Skeletal muscle tissue (tissue), 3 donors: ENCODE measurements at regions not wholly inside any gene's neighbourhood (a gene's known extent, or its start where the extent isn't known, plus 50 kb on each side); places are given as distances from the start of the nearest gene placed in this dataset.

Experiments
- H3K27ac ChIP-seq: one replicate; pipeline ENCODE4 v1.7.0; 2013; ENCODE audit warnings: mild to moderate bottlenecking, low read depth, low read length, inconsistent platforms
- H3K27me3 ChIP-seq, 3 donors: one replicate each; pipeline ENCODE4 v1.7.0; 2013; ENCODE audit warnings: low read length in 3 of 3; ENCODE audit not compliant: control insufficient read depth in 3 of 3, insufficient read depth in 3 of 3
- H3K36me3 ChIP-seq, 3 donors: one replicate each; pipeline ENCODE4 v1.7.0; 2013; ENCODE audit warnings: low read length in 3 of 3; ENCODE audit not compliant: control insufficient read depth in 3 of 3, insufficient read depth in 3 of 3
- H3K4me1 ChIP-seq, 3 donors: one replicate each; pipeline ENCODE4 v1.7.0; 2013; ENCODE audit warnings: low read length in 3 of 3, mild to moderate bottlenecking in 3 of 3; ENCODE audit not compliant: control insufficient read depth in 3 of 3, insufficient read depth in 3 of 3
- H3K4me3 ChIP-seq, 3 donors: one replicate each; pipeline ENCODE4 v1.7.0; 2013; ENCODE audit warnings: low read length in 3 of 3
- H3K9ac ChIP-seq, 3 donors: one replicate each; pipeline ENCODE4 v1.7.0; 2013; ENCODE audit warnings: low read length in 3 of 3, mild to moderate bottlenecking in 3 of 3, moderate library complexity in 2 of 3, low read depth in 1 of 3
- H3K9me3 ChIP-seq, 3 donors: one replicate each; pipeline ENCODE4 v1.7.0; 2013; ENCODE audit warnings: low read length in 3 of 3; ENCODE audit not compliant: control insufficient read depth in 3 of 3
- donor health status: Osteomylitis.

- Histone ChIP-seq H3K9ac (no peak overlapping the region), H3K4me1 (no peaks in the 10 kb centered on the region), H3K4me3 (no peak overlapping the region), H3K27me3 (no peaks in the 10 kb centered on the region), H3K27ac (no peak overlapping the region), H3K9me3 (no peaks in the 10 kb centered on the region), H3K36me3 (no peaks in the 10 kb centered on the region)
Observed at GRCh38 chrX:125758819-125759218, 407.3 kb downstream of the DCAF12L2 start.

DNA sequence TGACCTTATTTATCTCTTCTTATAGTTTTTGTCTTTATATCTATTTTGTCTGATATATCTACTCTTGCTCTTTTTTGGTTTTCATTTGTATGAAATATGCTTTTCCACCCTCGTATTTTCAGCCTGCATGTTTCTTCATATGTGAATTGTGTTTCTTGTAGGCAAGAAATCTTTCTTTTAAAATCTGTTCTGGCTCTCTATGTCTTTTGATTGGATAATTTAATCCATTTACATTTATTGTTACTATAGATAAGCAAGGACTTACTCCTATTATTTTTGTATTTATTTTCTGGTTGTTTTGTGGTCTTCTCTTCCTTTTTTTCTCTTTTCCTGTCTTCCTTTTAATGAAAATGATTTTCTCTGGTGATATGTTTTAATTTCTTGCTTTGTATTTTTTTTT, 403.1 kb downstream of the DCAF12L2 start:
- Histone ChIP-seq H3K27ac (no peak overlapping the region), H3K9ac (no peak overlapping the region), H3K9me3 (peaks cover 0 to 3% (median 0%) of the 10 kb centered on the region in 3 donors), H3K4me3 (no peak overlapping the region), H3K36me3 (no peaks in the 10 kb centered on the region), H3K27me3 (no peaks in the 10 kb centered on the region), H3K4me1 (no peaks in the 10 kb centered on the region)

GRCh38 chrX:125765347-125765746, 400.7 kb downstream of the DCAF12L2 start:
- H3K9me3 ChIP-seq, result peaks cover 0 to 3% (median 0%) of the 10 kb centered on the region in 3 donors
- no peak overlapping the region for H3K4me3 ChIP-seq
- no peaks in the 10 kb centered on the region for H3K36me3 ChIP-seq
- H3K27ac ChIP-seq, result no peak overlapping the region
- no peaks in the 10 kb centered on the region for H3K4me1 ChIP-seq
- H3K27me3 ChIP-seq, result no peaks in the 10 kb centered on the region
- H3K9ac ChIP-seq, result no peak overlapping the region

- Histone ChIP-seq H3K9ac (no peak overlapping the region), H3K27ac (no peak overlapping the region), H3K36me3 (no peaks in the 10 kb centered on the region), H3K4me1 (no peaks in the 10 kb centered on the region), H3K9me3 (peaks cover 0 to 3% (median 0%) of the 10 kb centered on the region in 3 donors), H3K27me3 (no peaks in the 10 kb centered on the region), H3K4me3 (no peak overlapping the region)
Observed at GRCh38 chrX:125769628-125770027, 396.5 kb downstream of the DCAF12L2 start.

DNA sequence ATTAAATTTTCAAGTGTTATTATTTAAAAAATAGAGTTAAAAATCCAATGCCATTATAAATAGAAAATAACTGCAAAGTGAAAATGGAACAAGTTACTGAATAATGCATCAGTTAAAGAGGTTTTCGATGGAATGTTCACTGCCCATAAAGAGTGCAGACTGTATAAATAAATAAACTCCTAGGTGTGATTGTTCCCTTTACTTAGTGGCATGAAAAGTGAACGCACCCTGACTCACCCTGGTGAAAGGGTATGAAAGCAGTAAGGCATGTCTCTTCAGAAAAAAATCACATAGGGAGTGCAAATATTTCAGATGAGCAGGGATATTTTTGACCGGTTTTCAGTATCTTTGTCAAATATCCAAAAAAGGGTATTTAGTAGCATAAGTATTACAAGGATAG, 387.8 kb downstream of the DCAF12L2 start:
- H3K27me3 ChIP-seq, result no peaks in the 10 kb centered on the region
- no peaks in the 10 kb centered on the region for H3K4me1 ChIP-seq
- no peak overlapping the region for H3K4me3 ChIP-seq
- H3K9ac ChIP-seq, result no peak overlapping the region
- no peaks in the 10 kb centered on the region for H3K36me3 ChIP-seq
- no peaks in the 10 kb centered on the region for H3K9me3 ChIP-seq
- H3K27ac ChIP-seq, result no peak overlapping the region

GRCh38 chrX:125782184-125782583, 383.9 kb downstream of the DCAF12L2 start:
- Histone ChIP-seq H3K9me3 (no peaks in the 10 kb centered on the region), H3K27me3 (no peaks in the 10 kb centered on the region), H3K36me3 (no peaks in the 10 kb centered on the region), H3K4me3 (no peak overlapping the region), H3K4me1 (no peaks in the 10 kb centered on the region), H3K9ac (no peak overlapping the region), H3K27ac (no peak overlapping the region)

- no peak overlapping the region for H3K9ac ChIP-seq
- no peaks in the 10 kb centered on the region for H3K36me3 ChIP-seq
- H3K4me3 ChIP-seq, result no peak overlapping the region
- H3K9me3 ChIP-seq, result no peaks in the 10 kb centered on the region
- no peaks in the 10 kb centered on the region for H3K27me3 ChIP-seq
- H3K4me1 ChIP-seq, result no peaks in the 10 kb centered on the region
- no peak overlapping the region for H3K27ac ChIP-seq
Observed at GRCh38 chrX:125786316-125786715, 379.8 kb downstream of the DCAF12L2 start.

DNA sequence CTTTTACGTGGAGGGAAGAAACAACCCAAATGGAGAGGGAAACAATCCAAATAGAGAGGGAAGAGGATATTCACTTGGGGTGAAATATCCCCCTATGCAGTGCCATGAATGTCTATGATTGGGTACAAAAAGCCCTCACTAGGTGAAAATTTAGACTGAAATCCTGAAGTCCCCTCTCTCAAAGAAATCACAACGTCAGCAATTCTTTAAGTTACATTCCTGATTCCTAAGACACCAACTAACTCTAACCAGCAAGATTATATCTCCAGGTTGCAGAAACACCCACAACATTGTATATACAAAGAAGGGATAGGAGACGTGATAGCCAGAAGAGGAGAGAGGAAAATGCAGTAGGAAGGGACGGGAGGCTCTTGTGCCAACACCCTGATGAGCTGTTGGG, 374.3 kb downstream of the DCAF12L2 start:
- H3K9me3 ChIP-seq, result no peaks in the 10 kb centered on the region
- no peaks in the 10 kb centered on the region for H3K4me1 ChIP-seq
- no peak overlapping the region for H3K9ac ChIP-seq
- no peak overlapping the region for H3K4me3 ChIP-seq
- no peaks in the 10 kb centered on the region for H3K27me3 ChIP-seq
- H3K36me3 ChIP-seq, result no peaks in the 10 kb centered on the region
- H3K27ac ChIP-seq, result no peak overlapping the region

GRCh38 chrX:125810856-125811255, 355.2 kb downstream of the DCAF12L2 start:
- Histone ChIP-seq H3K4me3 (no peak overlapping the region), H3K27me3 (no peaks in the 10 kb centered on the region), H3K36me3 (no peaks in the 10 kb centered on the region), H3K4me1 (no peaks in the 10 kb centered on the region), H3K9ac (no peak overlapping the region), H3K9me3 (no peaks in the 10 kb centered on the region), H3K27ac (no peak overlapping the region)

- H3K27ac ChIP-seq, result no peak overlapping the region
- no peaks in the 10 kb centered on the region for H3K9me3 ChIP-seq
- no peaks in the 10 kb centered on the region for H3K27me3 ChIP-seq
- no peaks in the 10 kb centered on the region for H3K36me3 ChIP-seq
- H3K9ac ChIP-seq, result no peak overlapping the region
- no peak overlapping the region for H3K4me3 ChIP-seq
- H3K4me1 ChIP-seq, result no peaks in the 10 kb centered on the region
Observed at GRCh38 chrX:125826080-125826479, 340.0 kb downstream of the DCAF12L2 start.
